ENCODE measurements at regions not wholly inside any gene's neighbourhood (a gene's known extent, or its start where the extent isn't known, plus 50 kb on each side); places are given as distances from the start of the nearest gene placed in this dataset.

GRCh38 chr9:28899267-28899666 is 1326.0 kb upstream of the C9orf72 start:
- Histone ChIP-seq H3K27me3 (ENCODE audit: insufficient read depth, insufficient read length) (no peaks in the 10 kb centered on the region), H3K4me3 (ENCODE audit: insufficient read length, low read depth) (no peak overlapping the region), H3K9ac (ENCODE audit: insufficient read length, low read depth) (no peak overlapping the region), H3K4me1 (ENCODE audit: insufficient read depth, insufficient read length) (no peaks in the 10 kb centered on the region), H3K36me3 (ENCODE audit: insufficient read depth, insufficient read length, low read length) (no peaks in the 10 kb centered on the region), H3K9me3 (ENCODE audit: insufficient read depth, low read length) (no peaks in the 10 kb centered on the region)
- no peak for DNase-seq (ENCODE audit: low read depth, low spot score)
- TF ChIP-seq ZNF274 (IDR thresholded peaks at IDR 0.05; ENCODE audit: low read depth, low read length) (no peak), SUZ12 (IDR thresholded peaks at IDR 0.05; ENCODE audit: extremely low read depth, insufficient read depth, insufficient read length) (no peak), YY1 (IDR thresholded peaks at IDR 0.05; ENCODE audit: insufficient read depth, insufficient read length) (no peak)

GRCh38 chr9:28899926-28900325 is 1326.6 kb upstream of the C9orf72 start:
- H3K9me3 ChIP-seq (ENCODE audit: insufficient read depth, low read length), result no peaks in the 10 kb centered on the region
- no peak overlapping the region for H3K9ac ChIP-seq (ENCODE audit: insufficient read length, low read depth)
- H3K27me3 ChIP-seq (ENCODE audit: insufficient read depth, insufficient read length), result no peaks in the 10 kb centered on the region
- DNase-seq (ENCODE audit: low read depth, low spot score), result no peak
- no peak overlapping the region for H3K4me3 ChIP-seq (ENCODE audit: insufficient read length, low read depth)
- TF ChIP-seq ZNF274 (IDR thresholded peaks at IDR 0.05; ENCODE audit: low read depth, low read length), result no peak
- no peak for TF ChIP-seq YY1 (IDR thresholded peaks at IDR 0.05; ENCODE audit: insufficient read depth, insufficient read length)
- TF ChIP-seq SUZ12 (IDR thresholded peaks at IDR 0.05; ENCODE audit: extremely low read depth, insufficient read depth, insufficient read length), result no peak
- H3K4me1 ChIP-seq (ENCODE audit: insufficient read depth, insufficient read length), result no peaks in the 10 kb centered on the region
- no peaks in the 10 kb centered on the region for H3K36me3 ChIP-seq (ENCODE audit: insufficient read depth, insufficient read length, low read length)

GRCh38 chr9:28900406-28900805 is 1327.1 kb upstream of the C9orf72 start:
- no peaks in the 10 kb centered on the region for H3K36me3 ChIP-seq (ENCODE audit: insufficient read depth, insufficient read length, low read length)
- H3K27me3 ChIP-seq (ENCODE audit: insufficient read depth, insufficient read length), result no peaks in the 10 kb centered on the region
- H3K9me3 ChIP-seq (ENCODE audit: insufficient read depth, low read length), result no peaks in the 10 kb centered on the region
- H3K9ac ChIP-seq (ENCODE audit: insufficient read length, low read depth), result no peak overlapping the region
- DNase-seq (ENCODE audit: low read depth, low spot score), result no peak
- no peak for TF ChIP-seq SUZ12 (IDR thresholded peaks at IDR 0.05; ENCODE audit: extremely low read depth, insufficient read depth, insufficient read length)
- no peak for TF ChIP-seq YY1 (IDR thresholded peaks at IDR 0.05; ENCODE audit: insufficient read depth, insufficient read length)
- TF ChIP-seq ZNF274 (IDR thresholded peaks at IDR 0.05; ENCODE audit: low read depth, low read length), result no peak
- H3K4me3 ChIP-seq (ENCODE audit: insufficient read length, low read depth), result no peak overlapping the region
- H3K4me1 ChIP-seq (ENCODE audit: insufficient read depth, insufficient read length), result no peaks in the 10 kb centered on the region

GRCh38 chr9:28909526-28909925 is 1336.2 kb upstream of the C9orf72 start:
- H3K4me3 ChIP-seq (ENCODE audit: insufficient read length, low read depth), result no peak overlapping the region
- H3K4me1 ChIP-seq (ENCODE audit: insufficient read depth, insufficient read length), result no peaks in the 10 kb centered on the region
- no peaks in the 10 kb centered on the region for H3K36me3 ChIP-seq (ENCODE audit: insufficient read depth, insufficient read length, low read length)
- H3K27me3 ChIP-seq (ENCODE audit: insufficient read depth, insufficient read length), result no peaks in the 10 kb centered on the region
- no peaks in the 10 kb centered on the region for H3K9me3 ChIP-seq (ENCODE audit: insufficient read depth, low read length)
- DNase-seq (ENCODE audit: low read depth, low spot score), result no peak
- no peak overlapping the region for H3K9ac ChIP-seq (ENCODE audit: insufficient read length, low read depth)
- TF ChIP-seq YY1 (IDR thresholded peaks at IDR 0.05; ENCODE audit: insufficient read depth, insufficient read length) (no peak), ZNF274 (IDR thresholded peaks at IDR 0.05; ENCODE audit: low read depth, low read length) (no peak), SUZ12 (IDR thresholded peaks at IDR 0.05; ENCODE audit: extremely low read depth, insufficient read depth, insufficient read length) (no peak)

GRCh38 chr9:28912621-28913020 is 1339.3 kb upstream of the C9orf72 start:
- Histone ChIP-seq H3K9ac (ENCODE audit: insufficient read length, low read depth) (no peak overlapping the region), H3K9me3 (ENCODE audit: insufficient read depth, low read length) (no peaks in the 10 kb centered on the region), H3K27me3 (ENCODE audit: insufficient read depth, insufficient read length) (no peaks in the 10 kb centered on the region), H3K4me1 (ENCODE audit: insufficient read depth, insufficient read length) (no peaks in the 10 kb centered on the region), H3K4me3 (ENCODE audit: insufficient read length, low read depth) (no peak overlapping the region), H3K36me3 (ENCODE audit: insufficient read depth, insufficient read length, low read length) (no peaks in the 10 kb centered on the region)
- DNase-seq (ENCODE audit: low read depth, low spot score), result no peak
- TF ChIP-seq ZNF274 (IDR thresholded peaks at IDR 0.05; ENCODE audit: low read depth, low read length), result no peak

GRCh38 chr9:28915202-28915930 is 1342.1 kb upstream of the C9orf72 start:
- no peak overlapping the region for H3K4me3 ChIP-seq (ENCODE audit: insufficient read length, low read depth)
- H3K27me3 ChIP-seq (ENCODE audit: insufficient read depth, insufficient read length), result no peaks in the 10 kb centered on the region
- no peak for TF ChIP-seq ZNF274 (IDR thresholded peaks at IDR 0.05; ENCODE audit: low read depth, low read length)
- no peak for TF ChIP-seq SUZ12 (IDR thresholded peaks at IDR 0.05; ENCODE audit: extremely low read depth, insufficient read depth, insufficient read length)
- no peak for TF ChIP-seq YY1 (IDR thresholded peaks at IDR 0.05; ENCODE audit: insufficient read depth, insufficient read length)
- DNase-seq (ENCODE audit: low read depth, low spot score), result no peak
- no peak overlapping the region for H3K9ac ChIP-seq (ENCODE audit: insufficient read length, low read depth)
- H3K4me1 ChIP-seq (ENCODE audit: insufficient read depth, insufficient read length), result no peaks in the 10 kb centered on the region
- H3K36me3 ChIP-seq (ENCODE audit: insufficient read depth, insufficient read length, low read length), result no peaks in the 10 kb centered on the region
- peaks cover 4% of the 10 kb centered on the region; the same call in 1 of the 2 replicates for H3K9me3 ChIP-seq (ENCODE audit: insufficient read depth, low read length)

GRCh38 chr9:28916348-28916747 is 1343.1 kb upstream of the C9orf72 start:
- H3K4me3 ChIP-seq (ENCODE audit: insufficient read length, low read depth), result no peak overlapping the region
- no peak for DNase-seq (ENCODE audit: low read depth, low spot score)
- no peaks in the 10 kb centered on the region for H3K4me1 ChIP-seq (ENCODE audit: insufficient read depth, insufficient read length)
- no peaks in the 10 kb centered on the region for H3K36me3 ChIP-seq (ENCODE audit: insufficient read depth, insufficient read length, low read length)
- no peak overlapping the region for H3K9ac ChIP-seq (ENCODE audit: insufficient read length, low read depth)
- H3K27me3 ChIP-seq (ENCODE audit: insufficient read depth, insufficient read length), result no peaks in the 10 kb centered on the region
- H3K9me3 ChIP-seq (ENCODE audit: insufficient read depth, low read length), result peaks cover 4% of the 10 kb centered on the region; the same call in 1 of the 2 replicates
- TF ChIP-seq SUZ12 (IDR thresholded peaks at IDR 0.05; ENCODE audit: extremely low read depth, insufficient read depth, insufficient read length), result no peak
- TF ChIP-seq ZNF274 (IDR thresholded peaks at IDR 0.05; ENCODE audit: low read depth, low read length), result no peak
- no peak for TF ChIP-seq YY1 (IDR thresholded peaks at IDR 0.05; ENCODE audit: insufficient read depth, insufficient read length)

Data from NT2/D1 (cell line).